Endothelial cell of umbilical vein (primary cell): ENCODE measurements at regions not wholly inside any gene's neighbourhood (a gene's known extent, or its start where the extent isn't known, plus 50 kb on each side); places are given as distances from the start of the nearest gene placed in this dataset.

Source experiments
- BruUV-seq: library from RNA; stranded (reverse); fragments of 400-500 nt; replicated peaks from 2 replicates; lab custom pipeline; 2021; lab: Mats Ljungman, UMichigan
- CTCF ChIA-PET: fragments of 300-600, 350-600 bp; sonication (Branson Sonifier 250); formaldehyde crosslinking; loops from one replicate; lab custom pipeline; 2021; ENCODE audit warnings: antibody characterized with exemption, inconsistent platforms; lab: Charles Lee
- POLR2A ChIA-PET: fragments of 300-600, 350-600 bp; sonication (Branson Sonifier 250); formaldehyde crosslinking; loops from one replicate; lab custom pipeline; 2021; ENCODE audit warnings: antibody characterized with exemption, inconsistent platforms; lab: Charles Lee
- DNase-seq: peaks from one replicate; pipeline ENCODE4 v3.0.0-alpha.2; 2011; ENCODE audit warnings: low read depth, low spot score
- FAIRE-seq: peaks from 2 replicates; lab custom pipeline; 2011; peaks lifted over from hg19 to GRCh38; lab: Jason Lieb, UNC
- H2AFZ ChIP-seq: 2 replicates; pipeline ENCODE4 v1.6.0; 2012; ENCODE audit warnings: low read depth, low read length, control low read depth, inconsistent platforms
- H3K27ac ChIP-seq: 2 replicates; pipeline ENCODE4 v1.5.1; 2011; ENCODE audit warnings: low read depth, mild to moderate bottlenecking, control low read depth, low read length, moderate library complexity; ENCODE audit not compliant: insufficient read depth
- H3K27me3 ChIP-seq, 2 experiments: 2 replicates each; pipeline versions ENCODE4 v1.6.0 to v1.6.1; 2011; ENCODE audit warnings: low read length in 2 of 2, mixed read lengths in 1 of 2; ENCODE audit not compliant: control insufficient read depth in 2 of 2, insufficient read depth in 2 of 2
- H3K36me3 ChIP-seq, 2 experiments: 2 replicates in 1 of 2; 3 replicates in 1 of 2; pipeline ENCODE4 v1.5.1; 2011; ENCODE audit warnings: low read length in 2 of 2, mild to moderate bottlenecking in 1 of 2, moderate library complexity in 1 of 2; ENCODE audit not compliant: control insufficient read depth in 2 of 2, insufficient read depth in 2 of 2; ENCODE audit errors: extremely low read depth in 1 of 2
- H3K4me1 ChIP-seq: 3 replicates; pipeline ENCODE4 v1.5.1; 2011; ENCODE audit warnings: mild to moderate bottlenecking, low read length; ENCODE audit not compliant: control insufficient read depth, insufficient read depth; ENCODE audit errors: extremely low read depth
- H3K4me2 ChIP-seq: 2 replicates; pipeline ENCODE4 v1.6.1; 2011; ENCODE audit warnings: low read length, control low read depth, mixed read lengths; ENCODE audit not compliant: insufficient read depth
- H3K4me3 ChIP-seq, 3 experiments: fragments of 200-600 bp in 1 of 3; sonication (generic), shearing (Covaris generic) in 1 of 3; replicated peaks in 1 of 3; 2 replicates each; pipeline ENCODE4 v1.5.1; 2011 to 2016; ENCODE audit warnings: control low read depth in 3 of 3, low read length in 3 of 3, mild to moderate bottlenecking in 2 of 3, inconsistent platforms in 1 of 3, low read depth in 1 of 3, moderate library complexity in 1 of 3; ENCODE audit not compliant: insufficient read depth in 1 of 3
- H3K79me2 ChIP-seq: 2 replicates; pipeline ENCODE4 v1.6.0; 2012; ENCODE audit warnings: low read length, inconsistent platforms; ENCODE audit not compliant: control insufficient read depth, insufficient read depth
- H3K9ac ChIP-seq: replicated peaks from 2 replicates; pipeline ENCODE3; 2011; ENCODE audit warnings: low read length, control low read depth; ENCODE audit not compliant: insufficient read depth; ENCODE audit errors: extremely low read depth
- H3K9me1 ChIP-seq: replicated peaks from 3 replicates; pipeline ENCODE4 v1.6.0; 2011; ENCODE audit warnings: mild to moderate bottlenecking, low read length; ENCODE audit not compliant: control insufficient read depth, insufficient read depth; ENCODE audit errors: extremely low read depth
- H3K9me3 ChIP-seq: replicated peaks from 2 replicates; pipeline ENCODE4 v1.5.1; 2012; ENCODE audit warnings: low read length, inconsistent platforms; ENCODE audit not compliant: control insufficient read depth, insufficient read depth
- H4K20me1 ChIP-seq: replicated peaks from 2 replicates; pipeline ENCODE3; 2011; ENCODE audit warnings: mild to moderate bottlenecking, low read length; ENCODE audit not compliant: control insufficient read depth, insufficient read depth; ENCODE audit errors: extremely low read depth
- EZH2 ChIP-seq: IDR thresholded peaks from 2 replicates; pipeline ENCODE4 v1.6.1; 2012; ENCODE audit warnings: borderline replicate concordance, low read depth, mild to moderate bottlenecking, moderate library complexity, low read length, inconsistent platforms; ENCODE audit not compliant: severe bottlenecking
- FOS ChIP-seq: IDR thresholded peaks from 2 replicates; pipeline ENCODE4 v1.6.1; 2011; ENCODE audit warnings: mild to moderate bottlenecking, low read length, moderate library complexity, borderline replicate concordance; ENCODE audit not compliant: insufficient read depth
- GATA2 ChIP-seq: IDR thresholded peaks from 2 replicates; pipeline ENCODE4 v1.7.0; 2011; ENCODE audit warnings: low read depth, mild to moderate bottlenecking, moderate library complexity, mixed read lengths, low read length; ENCODE audit not compliant: insufficient read length, insufficient read depth
- JUN ChIP-seq: IDR thresholded peaks from 2 replicates; pipeline ENCODE4 v1.6.1; 2011; ENCODE audit warnings: borderline replicate concordance, low read depth; ENCODE audit not compliant: insufficient read length, insufficient read depth
- MYC ChIP-seq: IDR thresholded peaks from one replicate; pipeline ENCODE4 v1.6.1; 2011; ENCODE audit warnings: mild to moderate bottlenecking, low read depth, low read length
- POLR2A ChIP-seq: IDR thresholded peaks from 2 replicates; pipeline ENCODE4 v1.6.1; 2012; ENCODE audit warnings: low read depth, mild to moderate bottlenecking, control low read depth, low read length
- POLR2AphosphoS5 ChIP-seq: IDR thresholded peaks from 2 replicates; pipeline ENCODE4 v1.6.1; 2012; ENCODE audit warnings: low read depth, mild to moderate bottlenecking, control low read depth, low read length, moderate library complexity; ENCODE audit not compliant: insufficient read depth
- dilution Hi-C: fragments of 300-500 bp; cut with MboI; formaldehyde crosslinking; loops from one replicate; pipeline ENCODE4 v1.15.0; 2019; ENCODE audit warnings: low sequenced_read_pairs; ENCODE audit not compliant: extremely low pct_ligation_motif_present
- intact Hi-C: fragments of 100-400 bp; cut with micrococcal nuclease; formaldehyde crosslinking; loops from one replicate; pipeline ENCODE4 v1.10.0; 2022
- TF ChIP-seq, protein P1 (sequence below), 2 donors: IDR thresholded peaks; 1 replicate in 1 of 2; 2 replicates in 1 of 2; pipeline ENCODE4 v1.5.1; 2011; ENCODE audit warnings: low read length in 2 of 2, mild to moderate bottlenecking in 2 of 2, moderate library complexity in 2 of 2, control low read depth in 1 of 2, inconsistent platforms in 1 of 2, low read depth in 1 of 2; ENCODE audit not compliant: insufficient read depth in 1 of 2; ENCODE audit errors: extremely low read depth in 1 of 2
- TF ChIP-seq, protein P2 (sequence below): IDR thresholded peaks from 2 replicates; pipeline ENCODE4 v1.6.1; 2011; ENCODE audit not compliant: insufficient read depth, insufficient read length

- no peak overlapping the region for H3K4me3 ChIP-seq
- FAIRE-seq (no peak), DNase-seq (no peak)
- no peaks in the 10 kb centered on the region for H3K9me1 ChIP-seq
- no TSS peak for BruUV-seq
- no peaks in the 10 kb centered on the region for H3K36me3 ChIP-seq
- H3K4me2 ChIP-seq, result no peak overlapping the region
- H3K27ac ChIP-seq, result peak overlapping the region; percentile 45
- intact Hi-C loops (no loop called here), dilution Hi-C loops (loop anchor here (25.0 kb wide), 1 partner anchor 89 kb away; no protein-coding TSS in a partner anchor)
- TF ChIP-seq POLR2AphosphoS5 (no peak), MYC (no peak), FOS (no peak), POLR2A (no peak), JUN (no peak), GATA2 (no peak), EZH2 (no peak)
- TF ChIP-seq, protein P1, sequence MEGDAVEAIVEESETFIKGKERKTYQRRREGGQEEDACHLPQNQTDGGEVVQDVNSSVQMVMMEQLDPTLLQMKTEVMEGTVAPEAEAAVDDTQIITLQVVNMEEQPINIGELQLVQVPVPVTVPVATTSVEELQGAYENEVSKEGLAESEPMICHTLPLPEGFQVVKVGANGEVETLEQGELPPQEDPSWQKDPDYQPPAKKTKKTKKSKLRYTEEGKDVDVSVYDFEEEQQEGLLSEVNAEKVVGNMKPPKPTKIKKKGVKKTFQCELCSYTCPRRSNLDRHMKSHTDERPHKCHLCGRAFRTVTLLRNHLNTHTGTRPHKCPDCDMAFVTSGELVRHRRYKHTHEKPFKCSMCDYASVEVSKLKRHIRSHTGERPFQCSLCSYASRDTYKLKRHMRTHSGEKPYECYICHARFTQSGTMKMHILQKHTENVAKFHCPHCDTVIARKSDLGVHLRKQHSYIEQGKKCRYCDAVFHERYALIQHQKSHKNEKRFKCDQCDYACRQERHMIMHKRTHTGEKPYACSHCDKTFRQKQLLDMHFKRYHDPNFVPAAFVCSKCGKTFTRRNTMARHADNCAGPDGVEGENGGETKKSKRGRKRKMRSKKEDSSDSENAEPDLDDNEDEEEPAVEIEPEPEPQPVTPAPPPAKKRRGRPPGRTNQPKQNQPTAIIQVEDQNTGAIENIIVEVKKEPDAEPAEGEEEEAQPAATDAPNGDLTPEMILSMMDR (IDR thresholded peaks at IDR 0.05; ENCODE audit: extremely low read depth in 1 of 2, insufficient read depth in 1 of 2, low read depth in 1 of 2, low read length in 2 of 2), result no peak
- TF ChIP-seq, protein P2, sequence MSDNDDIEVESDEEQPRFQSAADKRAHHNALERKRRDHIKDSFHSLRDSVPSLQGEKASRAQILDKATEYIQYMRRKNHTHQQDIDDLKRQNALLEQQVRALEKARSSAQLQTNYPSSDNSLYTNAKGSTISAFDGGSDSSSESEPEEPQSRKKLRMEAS, result no peak
- H3K9ac ChIP-seq, result no peak overlapping the region
- peaks cover 56% of the 10 kb centered on the region for H3K4me1 ChIP-seq
- no peak overlapping the region for H2AFZ ChIP-seq
- no peaks in the 10 kb centered on the region for H3K27me3 ChIP-seq
- ChIA-PET POLR2A (interaction anchor here (1.3 kb wide), 1 partner anchor 9 kb away, joined by 6 read pairs; no protein-coding TSS in a partner anchor), CTCF (interaction anchor here (0.8 to 1.6 kb wide), 13 partner anchors 8 to 920 kb away, joined by 3 to 5 read pairs (median 3); no protein-coding TSS in a partner anchor)
- H3K9me3 ChIP-seq, result no peaks in the 10 kb centered on the region
- H4K20me1 ChIP-seq, result no peaks in the 10 kb centered on the region
- no peaks in the 10 kb centered on the region for H3K79me2 ChIP-seq
These were observed 140.6 kb upstream of the PHACTR1 start for GRCh38 chr6:12575961-12576360.
